ENCODE measurements at regions not wholly inside any gene's neighbourhood (a gene's known extent, or its start where the extent isn't known, plus 50 kb on each side); places are given as distances from the start of the nearest gene placed in this dataset.
A peak's percentile ranks its signal among the peaks of the same experiment; 100 is the strongest.
"Not testable (repeated sequence)": the region's sequence is repeated elsewhere in the genome, so short reads cannot be mapped to it uniquely, and the experiment has no call there.

GRCh38 chr12:46617167-46617566 lies 208.6 kb downstream of the SLC38A4 start:
- DNase-seq: no peak

- DNase-seq: no peak
These were observed 215.0 kb downstream of the SLC38A4 start for GRCh38 chr12:46610754-46611153.

GRCh38 chr12:46609674-46610073 lies 216.1 kb downstream of the SLC38A4 start:
- no peak for DNase-seq

GRCh38 chr12:46609273-46609623 lies 216.5 kb downstream of the SLC38A4 start:
- DNase-seq: no peak

GRCh38 chr12:46608431-46609272 lies 217.1 kb downstream of the SLC38A4 start:
- DNase-seq: no peak

GRCh38 chr12:46604684-46605083 lies 221.1 kb downstream of the SLC38A4 start:
- no peak for DNase-seq

GRCh38 chr12:46603776-46604456 lies 221.9 kb downstream of the SLC38A4 start:
- no peak for DNase-seq

- DNase-seq: no peak
These were observed 223.3 kb downstream of the SLC38A4 start for GRCh38 chr12:46602474-46602873.

GRCh38 chr12:46590991-46591703 lies 218.6 kb upstream of the SLC38A2 start:
- no peak for DNase-seq

GRCh38 chr12:46585854-46586621 lies 213.5 kb upstream of the SLC38A2 start:
- DNase-seq: peak; percentile 48

- not testable (repeated sequence) for DNase-seq
These were observed 211.5 kb upstream of the SLC38A2 start for GRCh38 chr12:46584098-46584497.

GRCh38 chr12:46581990-46582389 lies 209.4 kb upstream of the SLC38A2 start:
- DNase-seq: not testable (repeated sequence)

- DNase-seq: no peak
These were observed 207.9 kb upstream of the SLC38A2 start for GRCh38 chr12:46580445-46580844.

GRCh38 chr12:46579474-46579873 lies 206.9 kb upstream of the SLC38A2 start:
- no peak for DNase-seq

GRCh38 chr12:46578190-46578982 lies 205.8 kb upstream of the SLC38A2 start:
- no peak for DNase-seq

GRCh38 chr12:46577063-46577776 lies 204.6 kb upstream of the SLC38A2 start:
- no peak for DNase-seq

- no peak for DNase-seq
These were observed 202.3 kb upstream of the SLC38A2 start for GRCh38 chr12:46574847-46575246.

- no peak for DNase-seq
These were observed 200.7 kb upstream of the SLC38A2 start for GRCh38 chr12:46573347-46573658.

GRCh38 chr12:46572644-46573346 lies 200.2 kb upstream of the SLC38A2 start:
- DNase-seq: no peak

- DNase-seq: no peak
These were observed 199.0 kb upstream of the SLC38A2 start for GRCh38 chr12:46571608-46572007.

Measured in NCI-H748 treated with DMSO at 0.1 percent for 48 hours (cell line).